Thymus (tissue), 11 donors: ENCODE measurements at regions not wholly inside any gene's neighbourhood (a gene's known extent, or its start where the extent isn't known, plus 50 kb on each side); places are given as distances from the start of the nearest gene placed in this dataset.
A peak's percentile ranks its signal among the peaks of the same experiment; 100 is the strongest.

Source experiments
- DNase-seq, 9 donors: peaks; one replicate each; pipeline ENCODE4 v3.0.0-alpha.2; 2013; ENCODE audit warnings: low spot score in 9 of 9, low read depth in 6 of 9, missing footprints in 1 of 9
- H3K27ac ChIP-seq, 2 donors: one replicate each; pipeline ENCODE4 v1.5.1; 2013; ENCODE audit warnings: control low read depth in 1 of 2, low read depth in 1 of 2, low read length in 1 of 2, mild to moderate bottlenecking in 1 of 2, moderate library complexity in 1 of 2
- H3K27me3 ChIP-seq, 2 donors: one replicate each; pipeline ENCODE4 v1.5.1; 2013; ENCODE audit warnings: low read length in 1 of 2; ENCODE audit not compliant: control insufficient read depth in 2 of 2, insufficient read depth in 1 of 2
- H3K36me3 ChIP-seq, 2 donors: one replicate each; pipeline ENCODE4 v1.5.1; 2013; ENCODE audit warnings: low read length in 1 of 2, mild to moderate bottlenecking in 1 of 2, moderate library complexity in 1 of 2; ENCODE audit not compliant: control insufficient read depth in 2 of 2, insufficient read depth in 2 of 2
- H3K4me1 ChIP-seq, 2 donors: one replicate each; pipeline ENCODE4 v1.5.1; 2013; ENCODE audit warnings: low read length in 2 of 2; ENCODE audit not compliant: control insufficient read depth in 2 of 2, insufficient read depth in 2 of 2
- H3K4me3 ChIP-seq, 2 donors: one replicate each; pipeline ENCODE4 v1.5.1; 2013; ENCODE audit warnings: low read length in 2 of 2, control low read depth in 1 of 2, mild to moderate bottlenecking in 1 of 2
- H3K9me3 ChIP-seq, 2 donors: one replicate each; pipeline ENCODE4 v1.5.1; 2013; ENCODE audit warnings: low read length in 1 of 2, mild to moderate bottlenecking in 1 of 2; ENCODE audit not compliant: control insufficient read depth in 2 of 2, insufficient read depth in 1 of 2
- WGBS: extraction: QIAGEN DNeasy Blood & Tissue Kit; methylation state at CpG from one replicate; pipeline ENCODE4 v1.1.7; 2013; 5-methylcytosine and 5-hydroxymethylcytosine counted together
- donor health status: healthy.

DNA sequence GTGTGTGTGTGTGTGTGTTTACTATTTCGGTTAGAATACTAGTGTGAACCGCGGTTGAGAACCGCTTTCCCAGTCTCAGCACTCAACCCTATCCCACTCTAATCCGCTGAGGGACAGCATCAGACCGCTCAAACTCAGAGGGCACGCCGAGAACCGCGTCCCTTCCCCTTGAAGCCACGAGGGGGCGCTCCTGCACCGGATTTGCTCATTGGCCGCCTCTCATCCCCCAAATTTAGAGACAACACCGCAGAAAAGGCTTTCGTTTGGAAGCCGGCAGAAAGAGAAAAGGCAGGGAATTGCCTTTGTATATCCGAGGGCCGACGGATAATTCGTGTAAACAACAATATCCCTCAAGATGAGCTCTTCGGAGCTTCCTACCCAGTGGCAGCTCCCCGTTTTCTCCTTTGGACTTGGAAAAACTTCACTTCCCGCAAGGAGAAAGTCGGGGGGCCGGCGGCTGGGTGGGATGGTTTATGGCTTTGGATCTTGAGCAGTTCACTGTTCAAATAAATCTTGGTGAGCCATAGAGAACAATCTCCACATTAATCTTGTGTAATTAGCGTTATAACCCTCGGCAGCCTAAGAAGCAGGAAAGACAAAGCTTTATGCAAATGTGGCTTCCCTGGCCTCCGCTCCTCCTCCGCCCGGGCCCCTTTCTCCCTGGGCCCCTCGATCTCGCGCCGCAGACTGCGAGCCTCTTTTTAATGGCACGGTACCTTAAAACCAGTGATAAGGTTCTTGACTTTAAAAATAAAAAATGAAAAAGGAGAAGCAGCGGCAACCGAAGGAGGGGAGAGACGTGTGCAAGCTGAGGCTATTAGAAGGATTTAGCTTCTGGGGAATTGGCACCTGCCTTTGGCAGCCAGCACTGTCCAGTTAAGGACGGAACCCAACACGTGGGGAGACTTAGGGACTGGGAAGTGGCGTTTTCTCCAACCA is 296.8 kb downstream of the PARP8 start:
- Histone ChIP-seq H3K4me3 (peak overlapping the region; percentile 1 to 16), H3K9me3 (no peaks in the 10 kb centered on the region), H3K27ac (peak overlapping the region in 1 of 2 donors; percentile 48), H3K36me3 (no peaks in the 10 kb centered on the region), H3K27me3 (peaks cover 43 to 56% of the 10 kb centered on the region in 2 donors), H3K4me1 (peaks cover 0 to 7% of the 10 kb centered on the region in 2 donors)
- peak in 8 of 9 donors; percentile 25 to 73 (median 40) for DNase-seq
- WGBS = 1% methylated on average over 44 of the region's 44 CpGs

DNA sequence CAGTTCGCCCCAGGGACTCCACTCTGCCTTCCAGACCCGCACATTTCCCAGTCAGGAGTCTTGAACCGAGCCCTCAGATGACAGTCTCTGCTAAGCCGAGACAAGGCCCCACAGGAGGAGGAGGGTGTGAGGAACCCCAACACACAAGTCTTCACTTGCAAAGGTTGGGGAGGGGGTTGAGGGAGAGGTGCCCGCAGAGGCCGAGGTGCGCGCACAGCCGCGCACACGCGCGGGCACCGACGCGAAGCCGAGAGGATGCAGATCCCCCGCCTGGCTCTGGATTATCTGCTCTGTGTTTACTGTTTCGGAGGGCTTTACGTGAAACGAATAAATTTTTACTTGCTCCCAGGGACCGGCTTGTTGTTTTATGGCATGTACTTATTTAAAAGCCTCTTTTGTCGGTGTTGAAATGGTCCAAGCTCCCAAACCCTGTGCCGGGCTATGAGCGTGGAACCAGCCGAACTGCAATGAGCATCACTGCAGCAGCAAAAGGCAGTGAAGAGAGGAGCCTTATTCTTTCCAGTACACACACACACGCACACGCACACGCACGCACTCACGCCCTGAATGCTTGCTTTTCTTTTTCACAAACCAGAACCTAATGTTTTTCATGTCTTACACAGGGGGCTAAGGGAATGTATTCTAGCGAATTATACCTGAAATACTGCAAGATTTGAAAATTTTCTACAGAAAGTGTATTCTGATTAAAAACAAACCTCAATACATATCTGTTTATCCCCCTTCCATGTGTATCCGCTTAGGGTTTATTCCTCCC is 297.7 kb downstream of the PARP8 start:
- no peaks in the 10 kb centered on the region for H3K36me3 ChIP-seq
- 4% methylated on average over 33 of the region's 33 CpGs for WGBS
- H3K27ac ChIP-seq = peak overlapping the region in 1 of 2 donors; percentile 32
- H3K4me3 ChIP-seq = peak overlapping the region in 1 of 2 donors; percentile 4
- DNase-seq = no peak
- H3K27me3 ChIP-seq = peaks cover 52 to 66% of the 10 kb centered on the region in 2 donors
- no peaks in the 10 kb centered on the region for H3K9me3 ChIP-seq
- H3K4me1 ChIP-seq = peaks cover 0 to 7% of the 10 kb centered on the region in 2 donors

DNA sequence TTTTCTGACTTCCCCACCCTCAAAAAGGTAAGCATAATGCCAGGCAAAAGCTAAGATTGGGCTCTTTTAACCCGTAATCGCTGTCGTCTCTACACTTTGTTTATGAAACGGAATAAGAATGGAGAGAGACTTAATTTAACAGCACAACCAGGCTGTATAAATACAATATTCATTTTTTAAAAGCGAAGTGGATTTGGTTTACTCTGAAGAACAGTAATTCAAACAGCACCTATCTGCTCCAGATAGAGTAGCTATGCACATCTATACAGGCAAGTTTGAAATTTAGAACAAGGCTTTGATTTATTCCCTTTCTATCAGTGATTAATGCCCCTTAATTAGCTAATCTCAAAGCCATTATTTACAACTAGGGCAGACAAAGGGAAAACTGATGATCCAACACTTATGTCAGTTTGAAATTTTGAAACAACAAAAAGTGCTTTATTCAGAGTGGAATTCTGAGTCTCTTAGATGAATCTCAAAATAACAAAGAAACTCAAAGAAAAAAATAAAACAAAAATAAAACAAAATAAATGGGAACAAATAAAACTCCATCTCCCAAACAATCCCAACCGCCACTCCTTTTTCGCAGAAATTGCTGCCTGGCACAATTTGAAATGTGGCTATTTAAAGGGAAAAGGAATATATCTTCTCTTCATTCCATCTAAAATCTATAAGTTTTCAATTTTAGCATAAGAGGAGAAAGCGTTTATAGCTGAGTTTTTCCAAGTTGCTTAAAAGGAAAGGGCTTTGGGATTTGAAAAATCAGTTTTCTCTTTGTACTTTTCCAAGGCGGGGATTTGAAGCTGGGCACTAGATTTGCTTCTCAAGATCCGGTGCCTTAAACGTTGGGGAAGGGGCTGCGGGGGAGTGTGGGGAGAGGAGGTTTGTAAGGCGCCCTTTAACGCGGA is 298.6 kb downstream of the PARP8 start:
- Histone ChIP-seq H3K36me3 (no peaks in the 10 kb centered on the region), H3K4me3 (no peak overlapping the region), H3K27me3 (peaks cover 60 to 74% of the 10 kb centered on the region in 2 donors), H3K27ac (peak overlapping the region in 1 of 2 donors; percentile 71), H3K9me3 (no peaks in the 10 kb centered on the region), H3K4me1 (peaks cover 0 to 7% of the 10 kb centered on the region in 2 donors)
- 26% methylated on average over 15 of the region's 15 CpGs for WGBS
- no peak for DNase-seq

DNA sequence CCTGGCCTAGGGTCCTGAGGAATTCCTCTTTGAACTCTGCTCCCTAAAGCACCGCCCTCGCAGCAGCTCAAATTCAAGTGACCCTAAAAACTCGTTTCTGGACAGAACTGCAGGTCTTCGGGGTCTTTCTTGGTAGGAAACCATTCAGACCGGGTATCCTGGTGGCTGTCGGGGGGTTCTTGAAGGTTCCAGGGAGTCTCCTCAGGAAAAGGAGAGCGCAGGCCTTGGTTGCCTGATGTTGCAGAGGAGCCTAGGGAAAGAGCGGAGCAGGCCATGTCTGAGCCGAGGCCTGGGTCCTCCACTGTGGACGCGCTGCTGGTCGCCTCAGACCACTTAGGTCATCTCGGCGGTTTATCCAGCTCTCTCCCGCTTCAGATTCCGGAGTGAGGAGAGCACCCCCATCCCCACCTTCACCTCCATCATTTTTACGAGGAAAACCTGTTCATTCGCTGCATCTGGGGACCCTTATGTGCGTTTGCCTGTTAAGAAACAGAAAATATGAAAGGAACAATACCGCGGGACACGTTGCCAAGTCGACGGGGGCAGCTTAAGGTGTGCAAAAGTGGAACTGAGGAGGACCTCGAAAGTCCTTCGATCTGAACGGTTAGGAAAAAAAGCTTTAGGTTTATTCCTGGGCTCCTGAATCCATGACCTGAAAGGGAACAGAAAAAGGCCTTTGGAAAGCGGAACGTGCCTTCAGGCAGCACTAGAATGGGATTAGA is 299.4 kb downstream of the PARP8 start:
- WGBS = 11% methylated on average over 29 of the region's 29 CpGs
- Histone ChIP-seq H3K27ac (peak overlapping the region; percentile 58 to 71), H3K4me3 (no peak overlapping the region), H3K27me3 (peaks cover 63 to 82% of the 10 kb centered on the region in 2 donors), H3K36me3 (no peaks in the 10 kb centered on the region), H3K9me3 (no peaks in the 10 kb centered on the region), H3K4me1 (peaks cover 0 to 7% of the 10 kb centered on the region in 2 donors)
- DNase-seq = no peak

DNA sequence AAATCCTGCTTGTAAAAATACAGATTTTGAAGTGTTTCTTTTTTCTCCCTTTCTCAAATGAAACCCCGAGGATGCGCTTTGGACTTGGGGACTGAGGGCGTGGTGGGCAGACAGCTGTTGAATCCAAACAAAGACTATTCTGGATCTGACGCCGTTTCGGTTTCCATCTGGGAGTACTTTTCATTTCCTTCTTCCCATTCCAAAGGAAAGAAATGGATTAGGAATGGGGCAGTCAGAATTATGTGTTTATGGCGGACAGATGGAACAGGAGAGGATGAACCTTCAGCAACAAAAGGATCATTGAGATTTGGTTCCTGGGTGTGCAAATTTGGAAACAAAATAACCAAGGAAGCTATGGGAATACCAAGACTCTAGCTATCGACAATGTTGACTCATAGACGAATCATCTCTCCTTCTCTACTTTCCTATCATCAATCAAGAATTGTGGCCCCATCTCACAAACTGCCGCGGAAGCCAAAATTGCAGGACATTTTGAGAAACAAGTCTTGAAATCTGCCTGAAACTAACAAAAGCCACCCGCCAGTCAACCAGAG is 300.6 kb downstream of the PARP8 start:
- 8% methylated on average over 12 of the region's 12 CpGs for WGBS
- H3K4me1 ChIP-seq = peaks cover 0 to 7% of the 10 kb centered on the region in 2 donors

DNA sequence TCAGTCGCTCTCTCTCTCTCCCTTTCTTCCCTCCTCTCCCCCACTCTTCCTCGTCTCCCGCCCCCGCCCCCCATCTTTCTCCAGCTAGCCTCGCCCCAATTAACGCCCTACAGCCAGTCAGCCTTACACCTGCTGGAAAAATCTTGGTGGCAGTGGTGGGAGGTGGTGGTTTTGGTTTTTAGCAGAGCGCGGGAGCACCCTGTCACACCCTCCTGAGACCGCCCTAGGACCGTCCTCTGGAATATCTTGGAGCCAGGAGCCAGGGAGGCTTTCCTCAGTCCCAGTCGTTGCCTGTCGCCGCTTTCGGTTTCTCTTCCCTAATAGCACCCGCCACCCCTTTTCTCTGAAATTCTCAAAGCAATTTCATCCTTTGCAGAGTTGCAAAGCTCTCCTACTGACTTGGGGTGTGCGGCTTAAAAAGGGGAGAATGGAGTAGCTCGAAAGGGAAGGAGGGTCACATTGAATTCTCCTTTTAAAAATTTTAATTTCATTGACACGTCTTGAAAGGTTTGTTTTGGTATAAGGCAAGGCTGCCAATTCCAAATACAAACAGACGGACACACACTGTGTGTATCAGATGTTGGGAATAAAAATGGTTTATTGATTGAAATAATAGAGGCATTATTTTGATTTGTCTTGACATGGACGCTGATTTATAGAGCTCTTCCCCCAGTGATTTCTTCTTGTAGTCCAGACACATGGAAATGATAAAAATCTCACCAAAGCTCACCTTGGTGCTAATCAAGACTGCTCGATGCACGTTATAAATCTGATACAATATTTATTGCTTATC is 301.3 kb downstream of the PARP8 start:
- H3K4me1 ChIP-seq = peaks cover 0 to 7% of the 10 kb centered on the region in 2 donors
- H3K27ac ChIP-seq = peak overlapping the region; percentile 62 to 71
- 4% methylated on average over 22 of the region's 22 CpGs for WGBS
- no peak for DNase-seq
- H3K9me3 ChIP-seq = no peaks in the 10 kb centered on the region
- peak overlapping the region; percentile 12 to 33 for H3K4me3 ChIP-seq
- peaks cover 63 to 91% of the 10 kb centered on the region in 2 donors for H3K27me3 ChIP-seq
- no peaks in the 10 kb centered on the region for H3K36me3 ChIP-seq

More for the DNA sequence above, 300.6 kb downstream of the PARP8 start:
- Histone ChIP-seq H3K4me3 (peak overlapping the region; percentile 12 to 33), H3K9me3 (no peaks in the 10 kb centered on the region), H3K27me3 (peaks cover 63 to 89% of the 10 kb centered on the region in 2 donors), H3K27ac (peak overlapping the region; percentile 71 to 75), H3K36me3 (no peaks in the 10 kb centered on the region)
- no peak for DNase-seq

DNA sequence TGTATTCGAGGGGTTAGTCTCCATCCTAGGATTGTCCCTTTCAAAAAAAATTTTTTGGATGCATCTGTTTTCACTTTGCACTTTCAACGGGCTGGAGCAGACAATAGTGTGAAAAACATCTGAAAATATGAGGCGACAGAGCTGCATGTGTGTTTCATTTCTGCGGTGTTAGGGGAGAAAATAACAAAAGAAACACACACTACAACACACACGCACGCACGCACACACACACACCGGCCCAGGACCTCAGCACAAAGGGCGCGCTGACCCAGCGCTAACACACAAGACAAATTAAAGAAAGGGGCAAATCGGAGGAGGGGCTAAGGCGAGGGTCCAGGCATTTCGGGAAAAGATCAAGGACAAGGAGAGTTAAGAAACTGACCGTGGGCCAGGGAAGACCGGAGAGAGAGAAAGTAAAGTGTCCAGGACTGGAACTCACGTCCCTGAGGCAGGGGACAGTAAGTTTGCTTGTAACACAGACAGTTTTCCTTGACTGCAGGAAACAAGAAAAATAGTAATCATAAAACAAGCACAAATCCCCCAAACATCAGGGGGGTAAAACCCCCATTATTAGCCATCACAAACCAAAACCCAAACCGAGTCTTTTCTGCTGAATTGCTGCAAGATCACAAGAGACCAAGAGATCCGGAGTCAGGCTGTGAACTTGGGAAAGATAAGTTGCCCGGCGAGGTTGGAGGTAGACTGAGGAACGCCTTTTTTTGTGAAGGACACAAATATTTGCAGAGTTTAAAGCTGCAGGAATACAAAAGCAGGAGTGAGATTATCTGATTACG is 302.1 kb downstream of the PARP8 start:
- Histone ChIP-seq H3K27me3 (peaks cover 59 to 85% of the 10 kb centered on the region in 2 donors), H3K4me1 (peaks cover 0 to 1% of the 10 kb centered on the region in 2 donors), H3K27ac (peak overlapping the region; percentile 50 to 53), H3K4me3 (peak overlapping the region; percentile 2 to 35), H3K36me3 (no peaks in the 10 kb centered on the region), H3K9me3 (no peaks in the 10 kb centered on the region)
- no peak for DNase-seq
- 8% methylated on average over 23 of the region's 23 CpGs for WGBS
